Chondrocyte (in vitro differentiated cells): ENCODE measurements at regions not wholly inside any gene's neighbourhood (a gene's known extent, or its start where the extent isn't known, plus 50 kb on each side); places are given as distances from the start of the nearest gene placed in this dataset.
"Not testable (repeated sequence)": the region's sequence is repeated elsewhere in the genome, so short reads cannot be mapped to it uniquely, and the experiment has no call there.

Source experiments
- DNase-seq: peaks from one replicate; pipeline ENCODE4 v3.0.0; 2021; ENCODE audit warnings: mixed read lengths, low spot score
- H3K27ac Mint-ChIP-seq: one replicate; pipeline ENCODE4 v1.8.0; 2021; ENCODE audit warnings: mild to moderate bottlenecking, moderate library complexity, mixed read lengths; ENCODE audit not compliant: unreplicated experiment
- H3K27me3 Mint-ChIP-seq: 2 replicates; pipeline ENCODE4 v1.8.0; 2021; ENCODE audit warnings: low read depth, mixed read lengths
- H3K36me3 Mint-ChIP-seq: 2 replicates; pipeline ENCODE4 v1.8.0; 2021; ENCODE audit warnings: low read depth, mixed read lengths
- H3K4me1 Mint-ChIP-seq: 2 replicates; pipeline ENCODE4 v1.8.0; 2021; ENCODE audit warnings: low read depth, mild to moderate bottlenecking, mixed read lengths
- H3K4me3 Mint-ChIP-seq: one replicate; pipeline ENCODE4 v1.8.0; 2021; ENCODE audit warnings: mild to moderate bottlenecking, moderate library complexity, mixed read lengths; ENCODE audit not compliant: unreplicated experiment
- H3K9me3 Mint-ChIP-seq: 2 replicates; pipeline ENCODE4 v1.8.0; 2021; ENCODE audit warnings: low read depth, mixed read lengths
- CTCF ChIP-seq: fragments of 200-600 bp; sonication (generic); IDR thresholded peaks from 2 replicates; pipeline ENCODE4 v1.5.0; 2021; ENCODE audit warnings: antibody characterized with exemption, mild to moderate bottlenecking, moderate library complexity

GRCh38 chr15:87557881-87558280, 698.7 kb downstream of the NTRK3 start:
- peaks cover 2% of the 10 kb centered on the region for H3K27me3 Mint-ChIP-seq
- no peak overlapping the region for H3K4me3 Mint-ChIP-seq
- no peaks in the 10 kb centered on the region for H3K4me1 Mint-ChIP-seq
- no peak overlapping the region for H3K27ac Mint-ChIP-seq
- H3K9me3 Mint-ChIP-seq = peaks cover 23% of the 10 kb centered on the region
- no peaks in the 10 kb centered on the region for H3K36me3 Mint-ChIP-seq
- DNase-seq = no peak
- no peak for TF ChIP-seq CTCF

GRCh38 chr15:87556886-87557285, 699.7 kb downstream of the NTRK3 start:
- no peak for TF ChIP-seq CTCF
- Mint-ChIP-seq H3K27ac (no peak overlapping the region), H3K9me3 (peaks cover 20% of the 10 kb centered on the region), H3K4me1 (no peaks in the 10 kb centered on the region), H3K27me3 (peaks cover 2% of the 10 kb centered on the region), H3K4me3 (no peak overlapping the region), H3K36me3 (no peaks in the 10 kb centered on the region)
- no peak for DNase-seq

GRCh38 chr15:87549860-87550259, 706.7 kb downstream of the NTRK3 start:
- DNase-seq = no peak
- no peaks in the 10 kb centered on the region for H3K4me1 Mint-ChIP-seq
- H3K27me3 Mint-ChIP-seq = no peaks in the 10 kb centered on the region
- no peak overlapping the region for H3K4me3 Mint-ChIP-seq
- no peak overlapping the region for H3K27ac Mint-ChIP-seq
- H3K9me3 Mint-ChIP-seq = peaks cover 21% of the 10 kb centered on the region
- TF ChIP-seq CTCF = no peak
- H3K36me3 Mint-ChIP-seq = no peaks in the 10 kb centered on the region

- H3K9me3 Mint-ChIP-seq = peaks cover 17% of the 10 kb centered on the region
- H3K27me3 Mint-ChIP-seq = no peaks in the 10 kb centered on the region
- H3K4me3 Mint-ChIP-seq = no peak overlapping the region
- DNase-seq = no peak
- H3K4me1 Mint-ChIP-seq = no peaks in the 10 kb centered on the region
- TF ChIP-seq CTCF = no peak
- no peaks in the 10 kb centered on the region for H3K36me3 Mint-ChIP-seq
- H3K27ac Mint-ChIP-seq = no peak overlapping the region
These were observed 707.2 kb downstream of the NTRK3 start for GRCh38 chr15:87549296-87549695.

GRCh38 chr15:87548590-87548989, 707.9 kb downstream of the NTRK3 start:
- not testable (repeated sequence) for H3K4me3 Mint-ChIP-seq, DNase-seq, H3K27ac Mint-ChIP-seq, H3K4me1 Mint-ChIP-seq, H3K36me3 Mint-ChIP-seq, H3K27me3 Mint-ChIP-seq
- peaks cover 10% of the 10 kb centered on the region for H3K9me3 Mint-ChIP-seq

GRCh38 chr15:87547470-87548181, 708.9 kb downstream of the NTRK3 start:
- no peak for DNase-seq
- no peak for TF ChIP-seq CTCF
- Mint-ChIP-seq H3K36me3 (no peaks in the 10 kb centered on the region), H3K4me1 (no peaks in the 10 kb centered on the region), H3K4me3 (no peak overlapping the region), H3K27ac (no peak overlapping the region), H3K9me3 (peaks cover 5% of the 10 kb centered on the region), H3K27me3 (no peaks in the 10 kb centered on the region)
